Natural killer cell (primary cell): ENCODE measurements at regions not wholly inside any gene's neighbourhood (a gene's known extent, or its start where the extent isn't known, plus 50 kb on each side); places are given as distances from the start of the nearest gene placed in this dataset.

Source experiments
- ATAC-seq, 3 donors: fragments of 150-1000 bp in 2 of 3; fragments of 200-7000 bp in 1 of 3; cut with Tn5 transposase; 1 replicate in 1 of 3; 2 replicates in 2 of 3; pipeline ENCODE4 v1.10.0; 2021; ENCODE audit warnings: mild to moderate bottlenecking in 2 of 3, moderate library complexity in 2 of 3
- DNase-seq, 2 donors: peaks; one replicate each; pipeline versions ENCODE4 v3.0.0 to v3.0.0-alpha.2; 2013 to 2021; ENCODE audit warnings: mixed read lengths in 1 of 2
- H3K27ac ChIP-seq: one replicate; pipeline ENCODE4 v1.5.1; 2013; ENCODE audit warnings: mild to moderate bottlenecking, low read length
- H3K27me3 ChIP-seq: one replicate; pipeline ENCODE4 v1.6.1; 2013; ENCODE audit warnings: low read length; ENCODE audit not compliant: control insufficient read depth, insufficient read depth
- H3K36me3 ChIP-seq: one replicate; pipeline ENCODE4 v1.6.1; 2013; ENCODE audit warnings: low read length; ENCODE audit not compliant: control insufficient read depth, insufficient read depth
- H3K4me1 ChIP-seq: one replicate; pipeline ENCODE4 v1.6.1; 2013; ENCODE audit warnings: low read length; ENCODE audit not compliant: control insufficient read depth, insufficient read depth
- H3K4me3 ChIP-seq: one replicate; pipeline ENCODE4 v1.5.1; 2013; ENCODE audit warnings: low read length
- H3K9me3 ChIP-seq: one replicate; pipeline ENCODE4 v1.6.1; 2013; ENCODE audit warnings: low read length; ENCODE audit not compliant: control insufficient read depth, insufficient read depth
- H3K27ac Mint-ChIP-seq, 2 donors: one replicate each; pipeline ENCODE4 v1.8.0; 2022; ENCODE audit warnings: mild to moderate bottlenecking in 2 of 2, mixed read lengths in 2 of 2, moderate library complexity in 1 of 2
- H3K27me3 Mint-ChIP-seq, 2 donors: one replicate each; pipeline ENCODE4 v1.8.0; 2022; ENCODE audit warnings: low read depth in 2 of 2, mixed read lengths in 2 of 2
- H3K36me3 Mint-ChIP-seq: one replicate; pipeline ENCODE4 v1.8.0; 2022; ENCODE audit warnings: mixed read lengths
- H3K4me1 Mint-ChIP-seq, 2 donors: one replicate each; pipeline ENCODE4 v1.8.0; 2022; ENCODE audit warnings: mixed read lengths in 2 of 2
- H3K4me3 Mint-ChIP-seq: one replicate; pipeline ENCODE4 v1.8.0; 2022; ENCODE audit warnings: mild to moderate bottlenecking, moderate library complexity, mixed read lengths
- H3K9me3 Mint-ChIP-seq, 2 donors: one replicate each; pipeline ENCODE4 v1.8.0; 2022; ENCODE audit warnings: mixed read lengths in 2 of 2
- CTCF ChIP-seq: fragments of 200-600 bp; IDR thresholded peaks from one replicate; pipeline ENCODE4 v1.8.0; 2022; ENCODE audit warnings: antibody characterized with exemption
- WGBS: methylation state at CpG from one replicate; pipeline ENCODE4 v1.1.7; 2013; ENCODE audit warnings: missing lambda C conversion rate; ENCODE audit not compliant: insufficient coverage; 5-methylcytosine and 5-hydroxymethylcytosine counted together
- intact Hi-C: fragments of 100-400 bp; cut with micrococcal nuclease; formaldehyde crosslinking; loops from one replicate; pipeline ENCODE4 v1.14.2; 2022

- H3K36me3 Mint-ChIP-seq = no peaks in the 10 kb centered on the region
- Histone ChIP-seq H3K27ac (no peak overlapping the region), H3K4me1 (no peaks in the 10 kb centered on the region), H3K9me3 (peaks cover 6% of the 10 kb centered on the region), H3K36me3 (no peaks in the 10 kb centered on the region), H3K4me3 (no peak overlapping the region), H3K27me3 (peaks cover 34% of the 10 kb centered on the region)
- intact Hi-C loops = no loop called here
- H3K27me3 Mint-ChIP-seq = peaks cover 39 to 46% of the 10 kb centered on the region in 2 donors
- ATAC-seq (no peak), DNase-seq (no peak)
- H3K4me1 Mint-ChIP-seq = peaks cover 0 to 6% of the 10 kb centered on the region in 2 donors
- H3K27ac Mint-ChIP-seq = no peak overlapping the region
- 75% methylated on average over 2 of the region's 4 CpGs for WGBS
- no peak overlapping the region for H3K4me3 Mint-ChIP-seq
- no peak for TF ChIP-seq CTCF
- no peaks in the 10 kb centered on the region for H3K9me3 Mint-ChIP-seq
These were observed 50.1 kb upstream of the CAPN7 start for GRCh38 chr3:15155840-15156360.
